Liver (tissue), 8 donors: ENCODE measurements at regions not wholly inside any gene's neighbourhood (a gene's known extent, or its start where the extent isn't known, plus 50 kb on each side); places are given as distances from the start of the nearest gene placed in this dataset.
A peak's percentile ranks its signal among the peaks of the same experiment; 100 is the strongest.

Experiments used
- DNase-seq: peaks from one replicate; pipeline ENCODE4 v3.0.0-alpha.2; 2017; ENCODE audit warnings: low spot score
- H3K27ac ChIP-seq, 2 donors: one replicate each; pipeline ENCODE4 v1.7.0; 2013; ENCODE audit warnings: inconsistent platforms in 2 of 2, low read length in 2 of 2, control low read depth in 1 of 2, low read depth in 1 of 2, mild to moderate bottlenecking in 1 of 2
- H3K27me3 ChIP-seq, 4 donors: one replicate each; pipeline versions ENCODE4 v1.6.1 to v1.7.0; 2013; ENCODE audit warnings: low read length in 3 of 4, inconsistent platforms in 1 of 4, mild to moderate bottlenecking in 1 of 4, moderate library complexity in 1 of 4; ENCODE audit not compliant: control insufficient read depth in 4 of 4, insufficient read depth in 4 of 4
- H3K36me3 ChIP-seq, 4 donors: one replicate each; pipeline versions ENCODE4 v1.6.1 to v1.7.0; 2013; ENCODE audit warnings: low read length in 3 of 4, mild to moderate bottlenecking in 3 of 4, low read depth in 1 of 4, moderate library complexity in 1 of 4; ENCODE audit not compliant: control insufficient read depth in 4 of 4, insufficient read depth in 3 of 4
- H3K4me1 ChIP-seq, 4 donors: one replicate each; pipeline versions ENCODE4 v1.6.1 to v1.7.0; 2013; ENCODE audit warnings: low read length in 3 of 4, mild to moderate bottlenecking in 3 of 4, moderate library complexity in 1 of 4; ENCODE audit not compliant: control insufficient read depth in 4 of 4, insufficient read depth in 4 of 4
- H3K4me3 ChIP-seq, 3 donors: one replicate each; pipeline versions ENCODE4 v1.6.1 to v1.7.0; 2013; ENCODE audit warnings: low read length in 3 of 3, control low read depth in 1 of 3, low read depth in 1 of 3, mild to moderate bottlenecking in 1 of 3
- H3K9ac ChIP-seq, 2 donors: one replicate each; pipeline ENCODE4 v1.7.0; 2013; ENCODE audit warnings: low read length in 2 of 2, mild to moderate bottlenecking in 2 of 2, moderate library complexity in 2 of 2, control low read depth in 1 of 2, low read depth in 1 of 2
- H3K9me3 ChIP-seq, 4 donors: one replicate each; pipeline versions ENCODE4 v1.6.1 to v1.7.0; 2013; ENCODE audit warnings: low read length in 3 of 4; ENCODE audit not compliant: control insufficient read depth in 4 of 4
- EGR1 ChIP-seq, 2 donors: IDR thresholded peaks; 2 replicates each; pipeline ENCODE4 v1.6.1; 2016 to 2018; ENCODE audit warnings: antibody characterized with exemption in 2 of 2, low read depth in 2 of 2
- FOXA1 ChIP-seq: IDR thresholded peaks from 2 replicates; pipeline ENCODE4 v1.6.1; 2016; ENCODE audit warnings: antibody characterized with exemption
- FOXA2 ChIP-seq: IDR thresholded peaks from 2 replicates; pipeline ENCODE4 v1.6.1; 2016; ENCODE audit warnings: antibody characterized with exemption
- HNF4A ChIP-seq, 2 donors: conservative IDR thresholded peaks; 2 replicates each; pipeline ENCODE4 v1.6.1; 2016; ENCODE audit warnings: antibody characterized with exemption in 2 of 2, mild to moderate bottlenecking in 2 of 2
- HNF4G ChIP-seq: IDR thresholded peaks from 2 replicates; pipeline ENCODE4 v1.6.1; 2016; ENCODE audit warnings: antibody characterized with exemption
- JUND ChIP-seq, 2 donors: IDR thresholded peaks; 2 replicates each; pipeline ENCODE4 v1.6.1; 2016; ENCODE audit warnings: antibody characterized with exemption in 2 of 2
- MAX ChIP-seq: IDR thresholded peaks from 2 replicates; pipeline ENCODE4 v1.6.1; 2016; ENCODE audit warnings: antibody characterized with exemption
- RAD21 ChIP-seq, 2 donors: IDR thresholded peaks; 2 replicates each; pipeline ENCODE4 v1.6.1; 2016; ENCODE audit warnings: antibody characterized with exemption in 2 of 2, mild to moderate bottlenecking in 2 of 2
- REST ChIP-seq: IDR thresholded peaks from 2 replicates; pipeline ENCODE4 v1.6.1; 2016; ENCODE audit warnings: antibody characterized with exemption, mild to moderate bottlenecking
- RXRA ChIP-seq, 2 donors: IDR thresholded peaks; 2 replicates each; pipeline ENCODE4 v1.6.1; 2017 to 2018; ENCODE audit warnings: antibody characterized with exemption in 2 of 2, mild to moderate bottlenecking in 1 of 2
- TAF1 ChIP-seq: conservative IDR thresholded peaks from 2 replicates; pipeline ENCODE4 v1.6.1; 2016; ENCODE audit warnings: antibody characterized with exemption, mild to moderate bottlenecking
- YY1 ChIP-seq: IDR thresholded peaks from 2 replicates; pipeline ENCODE4 v1.6.1; 2016; ENCODE audit warnings: antibody characterized with exemption, mild to moderate bottlenecking
- WGBS: extraction: QIAGEN DNeasy Blood & Tissue Kit; methylation state at CpG from one replicate; pipeline ENCODE4 v1.1.7; 2013; 5-methylcytosine and 5-hydroxymethylcytosine counted together
- TF ChIP-seq, protein P1 (sequence below): fragments of 150-350 bp; IDR thresholded peaks from 2 replicates; pipeline ENCODE4 v1.5.1; 2017; ENCODE audit warnings: improper control_type of control experiment, low read depth, low read length; ENCODE audit not compliant: missing input control
- donor health status: healthy.
- donor health status: healthy.
- donor health status: healthy.
- donor health status: healthy.
- donor health status: healthy.

DNA sequence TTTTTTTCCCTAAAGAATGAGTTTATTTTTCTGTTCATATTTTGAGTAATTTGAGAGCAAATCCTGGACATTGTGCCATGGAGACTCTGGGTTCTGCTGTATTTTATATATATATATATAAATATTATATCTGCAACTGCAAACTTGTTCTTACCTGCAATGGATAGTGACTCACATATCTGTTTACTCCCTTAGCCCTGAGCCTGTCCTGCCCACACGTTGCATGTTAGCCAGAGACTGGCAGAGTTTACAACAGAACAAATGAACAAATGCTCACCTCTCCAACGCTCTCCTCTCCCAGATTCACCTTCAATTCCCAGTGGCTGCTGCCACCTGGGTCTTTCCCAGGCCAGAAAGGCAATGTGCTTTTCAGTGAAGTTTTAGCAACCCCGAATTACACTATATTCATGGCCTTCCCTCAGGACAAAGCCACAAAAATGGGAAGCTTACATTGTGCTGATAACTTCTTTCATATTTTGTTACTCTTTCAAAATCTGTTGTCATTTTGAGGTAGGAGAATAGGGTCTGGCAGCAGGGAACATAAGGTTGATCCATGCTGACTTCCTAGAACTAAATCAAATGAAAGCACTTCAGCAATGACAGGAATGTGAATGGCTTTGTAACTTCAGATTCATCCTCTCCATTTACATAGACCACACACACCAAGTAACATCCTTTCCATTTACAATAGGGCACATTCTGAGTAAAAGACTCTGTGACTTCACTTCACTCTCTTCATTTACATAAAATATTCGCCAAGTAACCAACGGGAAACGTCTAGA, 105.4 kb upstream of the FAM110C start:
- TF ChIP-seq, protein P1, sequence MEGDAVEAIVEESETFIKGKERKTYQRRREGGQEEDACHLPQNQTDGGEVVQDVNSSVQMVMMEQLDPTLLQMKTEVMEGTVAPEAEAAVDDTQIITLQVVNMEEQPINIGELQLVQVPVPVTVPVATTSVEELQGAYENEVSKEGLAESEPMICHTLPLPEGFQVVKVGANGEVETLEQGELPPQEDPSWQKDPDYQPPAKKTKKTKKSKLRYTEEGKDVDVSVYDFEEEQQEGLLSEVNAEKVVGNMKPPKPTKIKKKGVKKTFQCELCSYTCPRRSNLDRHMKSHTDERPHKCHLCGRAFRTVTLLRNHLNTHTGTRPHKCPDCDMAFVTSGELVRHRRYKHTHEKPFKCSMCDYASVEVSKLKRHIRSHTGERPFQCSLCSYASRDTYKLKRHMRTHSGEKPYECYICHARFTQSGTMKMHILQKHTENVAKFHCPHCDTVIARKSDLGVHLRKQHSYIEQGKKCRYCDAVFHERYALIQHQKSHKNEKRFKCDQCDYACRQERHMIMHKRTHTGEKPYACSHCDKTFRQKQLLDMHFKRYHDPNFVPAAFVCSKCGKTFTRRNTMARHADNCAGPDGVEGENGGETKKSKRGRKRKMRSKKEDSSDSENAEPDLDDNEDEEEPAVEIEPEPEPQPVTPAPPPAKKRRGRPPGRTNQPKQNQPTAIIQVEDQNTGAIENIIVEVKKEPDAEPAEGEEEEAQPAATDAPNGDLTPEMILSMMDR: no peak
- no peak for TF ChIP-seq FOXA1
- H3K4me3 ChIP-seq: no peak overlapping the region
- peaks cover 0 to 3% (median 0%) of the 10 kb centered on the region in 4 donors for H3K27me3 ChIP-seq
- DNase-seq: no peak
- WGBS: 47% methylated on average over 6 of the region's 6 CpGs
- no peak overlapping the region for H3K9ac ChIP-seq
- H3K4me1 ChIP-seq: no peaks in the 10 kb centered on the region
- H3K27ac ChIP-seq: no peak overlapping the region
- H3K36me3 ChIP-seq: no peaks in the 10 kb centered on the region
- H3K9me3 ChIP-seq: no peaks in the 10 kb centered on the region

DNA sequence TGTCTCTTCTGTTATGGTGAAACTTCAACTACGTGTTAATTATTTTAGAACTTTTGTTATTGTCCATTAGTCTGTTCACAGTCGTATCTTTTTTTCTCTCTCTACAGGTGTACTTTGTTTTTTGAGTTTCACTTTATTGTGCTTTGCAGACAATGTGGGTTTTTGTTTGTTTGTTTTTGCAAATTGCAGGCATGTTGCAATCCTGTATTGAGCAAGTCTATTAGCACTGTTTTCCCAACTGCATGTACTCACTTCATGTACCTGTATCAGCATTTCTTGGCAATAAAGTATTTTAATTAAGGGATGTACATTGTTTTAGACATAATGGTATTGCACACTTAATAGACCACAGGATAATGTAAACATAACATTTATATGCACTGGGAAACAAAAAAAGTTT, 99.1 kb upstream of the FAM110C start:
- 64% methylated on average over 2 of the region's 2 CpGs for WGBS
- H3K27ac ChIP-seq: peak overlapping the region in 1 of 2 donors; percentile 18

More for the DNA sequence above, 99.1 kb upstream of the FAM110C start:
- DNase-seq: no peak
- Histone ChIP-seq H3K9me3 (no peaks in the 10 kb centered on the region), H3K27me3 (no peaks in the 10 kb centered on the region), H3K36me3 (no peaks in the 10 kb centered on the region), H3K4me3 (no peak overlapping the region), H3K9ac (no peak overlapping the region), H3K4me1 (peaks cover 3 to 7% (median 4%) of the 10 kb centered on the region in 4 donors)
- TF ChIP-seq TAF1 (no peak), YY1 (no peak), JUND (IDR thresholded peaks at IDR 0.05) (peak in 1 of 2 donors; percentile 25), FOXA2 (no peak), RXRA (IDR thresholded peaks at IDR 0.05) (peak in 1 of 2 donors; percentile 41), REST (peak; percentile 27), RAD21 (IDR thresholded peaks at IDR 0.05) (peak; percentile 19 to 36), EGR1 (IDR thresholded peaks at IDR 0.05; ENCODE audit: low read depth in 2 of 2) (no peak), HNF4G (no peak), MAX (peak; percentile 19), HNF4A (conservative IDR thresholded peaks at IDR 0.05) (peak; percentile 12 to 46)
